HG03442 (cell line): ENCODE measurements at regions not wholly inside any gene's neighbourhood (a gene's known extent, or its start where the extent isn't known, plus 50 kb on each side); places are given as distances from the start of the nearest gene placed in this dataset.

ENCODE experiments used
- ATAC-seq: cut with Tn5 transposase; IDR thresholded peaks from one replicate; pipeline ENCODE4 v1.9.1; 2021; ENCODE audit warnings: mild to moderate bottlenecking, moderate library complexity; ENCODE audit not compliant: unreplicated experiment

GRCh38 chr5:87877495-87877894 lies 391.1 kb downstream of the TMEM161B start:
- no peak for ATAC-seq

- ATAC-seq, result no peak
Observed at GRCh38 chr5:87877023-87877422, 391.6 kb downstream of the TMEM161B start.

- ATAC-seq, result no peak
Observed at GRCh38 chr5:87876616-87877015, 392.0 kb downstream of the TMEM161B start.

GRCh38 chr5:87872986-87873385 lies 395.7 kb downstream of the TMEM161B start:
- no peak for ATAC-seq

- no peak for ATAC-seq
Observed at GRCh38 chr5:87868792-87869191, 399.9 kb downstream of the TMEM161B start.

- ATAC-seq, result no peak
Observed at GRCh38 chr5:87867281-87867680, 401.4 kb downstream of the TMEM161B start.

GRCh38 chr5:87853541-87853940 lies 415.1 kb downstream of the TMEM161B start:
- no peak for ATAC-seq

GRCh38 chr5:87851603-87852002 lies 417.0 kb downstream of the TMEM161B start:
- no peak for ATAC-seq

- ATAC-seq, result peak; percentile 62
Observed at GRCh38 chr5:87850843-87851242, 417.8 kb downstream of the TMEM161B start.

- no peak for ATAC-seq
Observed at GRCh38 chr5:87845734-87846133, 422.9 kb downstream of the TMEM161B start.

- ATAC-seq, result no peak
Observed at GRCh38 chr5:87844866-87845265, 423.8 kb downstream of the TMEM161B start.

GRCh38 chr5:87844449-87844848 lies 424.2 kb downstream of the TMEM161B start:
- ATAC-seq, result no peak

- ATAC-seq, result no peak
Observed at GRCh38 chr5:87836696-87837095, 424.0 kb upstream of the CCNH start.

GRCh38 chr5:87831499-87831898 lies 418.8 kb upstream of the CCNH start:
- no peak for ATAC-seq

- ATAC-seq, result no peak
Observed at GRCh38 chr5:87829217-87829551, 416.5 kb upstream of the CCNH start.

GRCh38 chr5:87828545-87829216 lies 416.0 kb upstream of the CCNH start:
- ATAC-seq, result no peak

- no peak for ATAC-seq
Observed at GRCh38 chr5:87827539-87827938, 414.8 kb upstream of the CCNH start.

GRCh38 chr5:87826507-87826906 lies 413.8 kb upstream of the CCNH start:
- ATAC-seq, result no peak

- no peak for ATAC-seq
Observed at GRCh38 chr5:87825583-87825982, 412.9 kb upstream of the CCNH start.

- ATAC-seq, result no peak
Observed at GRCh38 chr5:87807783-87808182, 395.1 kb upstream of the CCNH start.

- ATAC-seq, result no peak
Observed at GRCh38 chr5:87803352-87803751, 390.6 kb upstream of the CCNH start.

- ATAC-seq, result no peak
Observed at GRCh38 chr5:87791869-87792268, 379.1 kb upstream of the CCNH start.

GRCh38 chr5:87788416-87788815 lies 375.7 kb upstream of the CCNH start:
- ATAC-seq, result no peak
